ENCODE measurements at regions not wholly inside any gene's neighbourhood (a gene's known extent, or its start where the extent isn't known, plus 50 kb on each side); places are given as distances from the start of the nearest gene placed in this dataset.

DNA sequence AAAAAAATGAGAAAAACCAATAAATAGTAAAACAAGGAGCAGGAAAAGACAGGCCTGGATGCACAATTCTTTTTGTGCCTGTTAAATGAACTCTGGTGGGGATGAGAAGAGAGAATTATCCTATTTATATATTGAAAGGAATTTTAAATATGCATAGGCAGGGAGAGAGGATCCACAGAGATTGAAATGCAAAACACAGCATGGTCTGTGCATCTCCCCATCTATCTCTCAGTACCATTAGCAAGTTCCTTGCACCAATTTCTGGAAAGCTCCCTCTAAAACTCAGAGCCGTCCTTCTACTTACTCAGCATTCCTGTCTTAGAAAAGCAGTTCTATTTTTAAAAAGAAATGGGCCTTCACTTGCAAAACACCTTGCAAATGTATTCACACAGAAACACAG, 502.3 kb upstream of the KLHL29 start:
- DNase-seq: no peak

DNA sequence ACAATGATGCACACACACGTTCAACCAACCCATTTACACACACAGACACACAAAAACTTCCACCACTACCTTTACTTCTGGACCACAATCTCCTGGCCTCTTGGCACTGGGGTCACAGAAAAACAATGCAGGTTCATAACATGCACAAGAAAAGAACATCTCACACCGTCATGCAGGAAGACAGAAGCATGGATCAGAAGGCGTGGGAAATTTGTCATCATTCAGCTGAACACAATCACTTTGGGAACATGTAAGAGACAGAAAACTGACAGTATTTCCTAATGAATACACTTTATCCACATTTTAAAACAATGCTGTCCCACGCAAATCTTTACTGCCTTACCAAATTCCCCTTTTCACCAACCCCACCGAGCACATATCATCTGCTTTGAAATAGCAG, 501.9 kb upstream of the KLHL29 start:
- no peak for DNase-seq

DNA sequence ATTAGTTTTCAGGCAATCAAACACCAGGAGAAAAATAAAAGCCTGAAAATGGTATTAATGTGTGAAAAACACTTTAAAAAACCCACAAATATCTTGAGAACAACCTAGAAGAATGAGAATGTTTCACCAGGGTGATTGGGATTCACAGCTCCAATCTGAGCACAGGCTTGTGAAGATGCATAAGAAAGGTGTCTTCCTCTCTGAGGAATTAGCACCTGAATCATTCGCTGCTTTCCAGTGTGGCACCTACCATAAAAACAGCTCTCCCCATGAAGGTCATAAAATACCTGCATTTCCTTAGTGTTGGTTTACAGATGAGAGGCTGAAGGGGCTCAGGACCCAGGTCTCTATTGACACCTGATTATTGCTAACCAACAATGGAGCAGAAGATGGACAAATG, 499.7 kb upstream of the KLHL29 start:
- DNase-seq: no peak

DNA sequence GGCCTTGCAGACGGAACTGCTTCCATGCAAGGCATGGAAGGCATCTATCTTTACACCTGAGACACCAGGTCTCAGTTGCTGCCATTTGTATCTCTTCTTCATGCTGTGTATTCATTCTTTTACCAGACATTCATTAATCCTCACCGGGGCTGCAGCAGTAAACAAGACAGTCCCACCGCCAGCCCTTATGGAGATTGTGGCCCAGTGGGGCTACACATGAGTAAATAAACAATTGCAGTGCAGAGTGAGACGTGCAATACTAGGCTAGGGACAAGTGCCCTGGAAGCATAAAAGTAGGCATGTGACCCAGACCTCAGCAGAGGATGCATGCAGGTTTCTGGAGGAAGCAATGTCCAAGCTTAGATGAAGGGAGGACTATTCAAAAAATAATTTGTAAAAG, 497.6 kb upstream of the KLHL29 start:
- no peak for DNase-seq

DNA sequence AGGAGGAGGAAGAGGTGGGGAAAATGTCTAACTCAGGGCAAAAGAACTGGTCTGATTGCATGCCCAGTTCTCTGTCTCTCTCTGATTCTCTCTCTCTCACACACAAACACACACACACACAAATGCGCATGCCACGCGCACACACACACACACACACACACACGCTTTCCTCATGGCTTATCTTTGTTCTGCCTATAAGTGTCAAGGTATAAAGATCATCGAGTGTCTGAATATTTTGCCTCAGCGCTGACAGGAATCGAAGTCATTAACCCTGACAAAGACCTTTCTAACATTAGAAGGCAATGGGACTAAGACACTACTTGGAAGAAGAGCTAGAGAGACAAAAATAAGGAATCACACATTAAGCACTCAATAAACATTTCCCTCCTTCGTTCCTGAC, 497.1 kb upstream of the KLHL29 start:
- no peak for DNase-seq

DNA sequence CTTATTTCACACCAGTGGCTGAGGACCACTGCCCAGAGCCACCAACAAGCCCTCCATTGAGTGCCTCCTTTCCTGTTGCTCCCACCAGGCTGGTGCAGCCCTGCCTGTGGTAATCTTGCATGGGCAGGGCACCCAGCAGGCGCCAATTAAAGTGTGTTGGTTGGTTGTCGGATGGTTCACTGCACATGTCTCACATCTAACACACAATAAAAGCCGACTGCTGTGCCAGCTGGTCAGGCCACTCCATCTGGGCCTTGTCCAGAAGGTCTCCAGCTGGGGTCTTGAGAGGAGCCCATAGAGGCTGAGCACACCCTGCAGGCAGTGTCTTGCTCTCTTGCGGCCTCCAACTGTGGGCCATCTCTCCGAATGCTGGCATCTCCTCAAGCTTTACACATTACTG, 494.8 kb upstream of the KLHL29 start:
- DNase-seq: no peak

DNA sequence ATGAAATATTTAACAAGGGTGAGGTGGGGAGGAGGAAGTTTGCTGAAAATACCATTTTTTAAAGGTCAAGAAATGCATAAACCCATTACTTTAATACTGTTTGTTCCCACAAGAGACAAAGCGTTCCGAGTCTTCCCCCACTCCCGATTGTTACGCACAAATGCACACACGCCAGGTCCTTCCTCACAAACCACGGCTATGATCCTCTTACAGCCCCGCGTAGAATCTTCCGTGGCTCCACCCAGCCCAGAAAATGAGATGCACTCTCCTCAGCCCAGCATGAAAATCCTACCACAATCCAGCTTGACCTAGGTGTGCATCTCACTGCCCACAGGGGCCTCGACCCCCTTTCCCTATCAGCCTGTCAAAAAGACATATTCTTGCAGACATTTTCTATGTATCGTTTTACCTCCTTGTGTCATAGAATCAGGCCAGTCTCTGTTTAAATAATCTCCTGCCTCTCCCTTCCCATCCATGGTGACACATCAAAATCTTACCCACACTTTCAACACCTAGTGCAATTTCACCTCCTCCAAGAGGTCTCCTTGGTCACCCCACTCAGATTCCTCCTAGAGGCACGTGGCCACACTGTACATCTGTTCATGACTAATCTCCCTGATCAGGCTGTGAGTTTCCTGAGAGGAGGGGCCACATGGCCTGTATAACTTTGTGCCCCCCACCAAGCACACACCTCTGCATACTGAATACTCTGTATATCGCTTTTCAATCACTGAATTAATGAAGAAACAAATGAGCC, 491.0 kb upstream of the KLHL29 start:
- no peak for DNase-seq

DNA sequence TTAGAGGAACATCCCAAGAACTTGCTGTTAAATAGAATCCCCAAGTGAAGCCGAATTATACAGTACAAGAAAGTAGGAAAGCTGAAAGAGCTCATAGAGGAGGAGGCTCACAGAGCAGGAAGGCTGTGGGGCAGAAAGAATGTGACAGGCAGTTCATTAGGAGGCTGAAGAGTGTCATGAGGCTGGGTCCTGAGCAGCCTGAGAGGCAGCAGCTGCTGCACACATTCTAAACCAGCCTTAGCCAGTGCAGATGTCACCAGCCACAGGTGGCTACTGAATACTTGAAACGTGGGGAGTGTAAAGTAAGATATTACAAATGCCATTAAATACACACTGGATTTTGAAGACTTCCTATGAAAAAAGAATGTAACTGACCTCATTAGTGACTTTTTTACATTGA, 490.2 kb upstream of the KLHL29 start:
- DNase-seq: no peak

DNA sequence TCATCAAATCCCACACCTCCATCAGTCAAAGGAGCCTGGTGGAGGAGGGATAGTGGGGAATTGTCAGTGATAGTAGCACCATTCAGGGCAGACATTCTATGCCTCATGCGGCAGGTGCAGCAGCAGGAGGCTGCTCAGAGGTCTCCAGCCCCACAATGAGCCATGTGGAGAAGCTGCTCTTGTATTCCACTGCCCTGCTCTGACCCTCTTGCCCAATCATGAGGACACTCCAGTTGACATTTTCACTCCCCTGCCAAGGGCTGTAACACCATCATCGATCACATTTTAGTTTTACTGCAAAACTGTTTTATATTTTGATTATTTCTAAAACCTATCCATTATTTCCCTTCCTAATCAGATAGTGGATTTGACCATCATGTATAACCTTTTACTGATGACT, 487.6 kb upstream of the KLHL29 start:
- DNase-seq: no peak

DNA sequence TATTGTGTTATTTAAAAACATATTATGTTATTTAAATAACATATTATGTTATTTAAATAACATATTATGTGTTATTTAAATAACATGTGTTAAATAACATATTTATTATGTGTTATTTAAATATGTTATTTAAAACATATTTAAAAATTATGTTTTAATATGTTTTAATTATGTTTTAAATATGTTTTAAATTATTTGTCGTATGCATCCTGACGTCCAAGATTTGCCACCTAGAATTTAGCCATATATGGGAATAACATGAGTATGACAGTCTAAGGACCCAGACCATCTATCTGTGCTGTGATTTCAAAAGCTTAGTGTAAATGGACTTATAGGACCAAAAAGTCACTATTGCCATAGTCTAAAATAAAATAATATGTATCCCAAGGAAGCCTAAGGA, 484.3 kb upstream of the KLHL29 start:
- DNase-seq: no peak

DNA sequence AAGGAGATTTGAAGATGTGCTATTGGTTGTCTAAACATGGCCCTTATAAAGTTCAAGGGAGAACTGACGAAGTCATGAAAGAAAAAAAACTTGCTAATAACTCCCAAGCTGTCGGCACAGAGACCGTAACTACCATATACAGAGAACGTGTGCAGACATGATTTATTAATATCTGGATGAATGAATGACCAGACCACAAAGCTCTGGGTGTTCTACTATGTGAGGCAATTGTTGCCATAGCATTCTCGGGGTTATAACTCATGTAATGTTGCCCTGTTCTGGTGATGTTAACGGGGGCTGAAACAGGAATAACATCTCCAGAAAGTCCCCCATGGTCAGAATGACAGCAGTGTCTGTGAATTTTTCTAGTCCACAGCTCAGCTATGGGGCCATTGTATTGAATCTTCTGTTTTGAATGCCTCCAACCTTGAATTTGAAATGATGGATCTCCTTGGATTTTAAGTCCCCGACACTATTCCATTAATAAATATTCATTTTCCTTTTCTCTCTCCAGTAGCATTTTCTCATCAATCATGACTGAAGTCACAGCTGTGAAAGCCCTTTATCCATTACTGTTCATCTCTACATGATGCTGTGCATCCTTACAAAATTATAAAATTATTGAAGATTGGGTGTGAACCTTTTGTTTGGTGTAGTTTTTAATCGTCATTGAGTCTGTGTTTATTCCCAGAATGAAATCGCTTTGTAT, 483.4 kb upstream of the KLHL29 start:
- no peak for DNase-seq

DNA sequence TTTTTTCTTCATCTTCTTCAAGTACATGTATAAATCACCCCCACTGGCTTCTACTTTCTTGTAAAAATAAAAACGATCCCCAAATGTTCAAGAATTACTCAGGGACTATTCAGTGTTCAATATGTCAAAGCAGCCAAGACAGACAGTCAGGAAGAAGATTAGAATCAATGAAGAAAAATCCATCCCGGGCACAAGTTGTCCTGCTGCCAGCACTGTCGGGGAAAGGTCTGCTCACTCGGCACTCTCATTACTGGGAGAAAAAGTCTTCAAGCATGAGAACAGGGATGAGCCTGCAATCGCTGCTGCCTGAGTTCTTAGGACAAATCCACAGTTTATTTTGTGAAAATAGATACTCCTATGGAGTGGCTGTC, 482.8 kb upstream of the KLHL29 start:
- no peak for DNase-seq

DNA sequence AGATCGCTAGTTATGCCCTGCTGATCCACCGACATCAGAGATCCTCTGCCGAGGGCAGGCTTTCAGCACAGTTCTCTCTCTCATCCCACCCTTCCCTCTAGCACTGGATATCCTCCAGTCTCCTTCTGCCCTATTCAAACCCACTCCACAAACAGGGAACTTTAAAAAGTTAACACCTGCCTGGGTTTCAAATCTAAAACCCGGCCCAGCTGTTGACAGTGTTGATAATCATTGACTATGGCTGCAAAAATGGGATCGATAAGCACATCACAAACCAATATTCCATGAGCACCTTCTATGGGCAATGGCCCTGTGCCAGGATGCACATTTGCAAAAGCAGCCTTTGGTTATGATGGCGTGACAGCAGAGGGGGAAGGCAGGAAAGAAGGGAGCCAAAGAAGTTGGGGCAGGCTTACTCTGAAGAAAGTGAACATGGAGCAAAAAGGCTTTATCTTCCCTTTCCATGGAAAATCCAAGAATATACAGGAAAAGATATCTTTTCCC, 482.3 kb upstream of the KLHL29 start:
- no peak for DNase-seq

DNA sequence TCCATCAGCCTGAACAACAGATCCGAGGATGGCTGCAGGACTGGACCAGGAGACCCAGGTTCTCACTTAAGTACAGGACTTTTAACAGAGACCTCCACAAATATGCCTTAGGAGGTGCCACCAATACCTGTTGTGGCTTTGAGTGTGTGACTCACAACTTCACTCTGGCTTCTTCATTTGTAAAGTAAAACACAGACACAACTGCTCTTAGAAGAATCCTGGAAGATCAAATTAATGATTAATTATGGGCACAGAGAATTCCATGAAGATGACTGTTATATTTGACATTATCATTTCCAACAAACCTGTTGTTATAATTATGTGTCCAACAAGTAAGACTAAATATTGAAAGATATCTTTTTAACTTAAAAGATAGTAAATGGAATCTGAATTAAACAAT, 481.4 kb upstream of the KLHL29 start:
- DNase-seq: no peak

DNA sequence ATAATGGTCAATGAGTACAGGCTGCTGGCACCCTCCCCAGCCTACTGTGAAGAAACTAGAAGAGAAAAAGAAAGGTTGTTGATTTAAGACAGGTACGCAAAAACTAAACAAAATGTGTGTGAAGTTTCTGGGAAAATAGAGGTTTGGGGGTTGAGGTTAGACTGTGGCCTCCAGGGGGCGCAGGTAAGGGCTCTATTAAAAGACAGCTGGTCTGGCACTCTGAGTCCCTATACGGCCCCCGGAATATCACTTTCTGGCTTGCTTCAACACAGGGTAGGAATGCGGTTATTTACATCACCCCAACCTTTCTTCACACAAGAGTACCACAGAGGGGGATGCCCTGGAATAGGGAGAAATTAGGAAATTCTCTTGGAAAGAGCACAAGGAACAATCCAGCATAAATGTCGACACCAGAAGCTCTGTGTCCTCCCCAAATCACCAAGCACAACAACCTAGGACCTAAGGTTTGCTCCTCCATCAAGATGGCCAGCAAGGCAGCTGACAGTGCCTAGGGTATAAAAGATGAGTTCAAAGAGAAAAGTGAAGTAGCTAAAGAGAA, 480.8 kb upstream of the KLHL29 start:
- peak; percentile 27 to 28 for DNase-seq

DNA sequence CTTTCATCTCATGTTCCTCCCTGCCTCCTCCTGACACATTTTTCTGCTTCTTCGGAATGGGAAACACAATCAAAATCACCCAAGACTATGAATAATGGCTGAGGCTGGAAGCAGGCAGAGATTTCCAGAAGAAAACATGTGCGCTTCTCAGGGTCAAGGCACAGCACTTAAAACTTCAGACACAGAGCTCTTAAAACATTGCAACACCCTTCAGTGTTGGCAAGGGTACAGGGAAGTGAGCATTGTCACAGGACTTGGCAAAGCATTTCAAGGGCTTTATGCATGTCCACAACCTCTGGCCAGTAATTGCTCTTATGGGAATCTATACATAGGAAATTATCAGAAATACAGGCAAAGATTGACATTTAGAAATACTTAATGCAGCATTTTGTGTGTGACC, 477.6 kb upstream of the KLHL29 start:
- no peak for DNase-seq

DNA sequence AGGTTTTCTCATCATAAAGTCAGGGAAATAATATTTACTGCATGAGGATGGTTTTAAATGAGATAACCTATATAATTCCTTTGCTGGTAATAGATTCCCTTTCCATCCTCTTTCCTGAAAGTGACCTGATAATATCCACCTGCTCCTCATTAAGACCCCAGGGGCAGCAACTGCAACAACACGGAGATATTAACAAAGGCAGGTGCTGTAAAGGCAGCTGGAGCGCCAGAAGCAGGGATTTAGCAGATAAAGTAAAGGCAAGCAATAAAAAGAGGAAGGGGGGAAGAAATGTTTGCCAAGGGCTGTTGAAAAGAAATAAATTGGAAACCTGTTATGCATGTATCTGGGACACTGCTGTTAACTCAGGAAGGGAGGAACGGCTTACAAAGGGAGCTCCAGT, 472.6 kb upstream of the KLHL29 start:
- no peak for DNase-seq

DNA sequence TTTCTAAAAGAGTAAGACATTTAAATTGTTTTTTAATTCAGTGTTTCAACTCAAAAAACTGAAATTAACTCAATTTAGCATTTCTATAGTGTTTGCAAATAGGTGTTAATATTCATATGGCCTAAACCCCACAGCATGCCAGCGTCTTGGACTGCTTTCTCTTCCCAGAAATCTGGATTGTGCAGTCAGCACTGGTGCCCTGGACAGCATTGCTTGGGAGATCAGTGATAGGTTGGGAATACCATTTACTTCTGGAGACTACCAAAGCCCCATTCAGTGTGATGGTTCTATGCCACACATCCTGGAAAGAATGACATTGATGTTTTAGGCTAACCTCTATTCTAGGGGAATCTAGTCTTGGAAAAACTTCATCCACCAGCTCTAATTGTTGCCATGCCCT, 455.0 kb upstream of the KLHL29 start:
- no peak for DNase-seq

DNA sequence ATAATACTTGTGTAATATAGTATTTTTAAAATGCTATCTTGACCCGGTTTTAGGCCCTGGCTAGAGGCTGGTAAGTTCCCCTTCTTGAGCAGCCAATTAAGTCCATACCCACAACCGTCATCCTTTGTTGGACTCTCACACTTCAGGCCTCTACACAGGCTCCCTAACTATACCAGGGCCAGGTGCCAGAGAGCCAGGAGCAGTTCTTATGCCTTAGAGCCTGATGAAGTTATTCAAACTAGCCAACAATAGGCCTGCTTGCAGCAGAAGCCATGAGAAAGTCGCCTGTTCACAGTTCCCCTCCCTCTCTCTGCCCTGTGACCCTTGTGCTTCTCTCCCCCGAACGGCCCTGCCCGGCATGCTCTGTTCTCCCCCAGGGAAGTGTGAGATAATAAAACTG, 454.2 kb upstream of the KLHL29 start:
- no peak for DNase-seq

DNA sequence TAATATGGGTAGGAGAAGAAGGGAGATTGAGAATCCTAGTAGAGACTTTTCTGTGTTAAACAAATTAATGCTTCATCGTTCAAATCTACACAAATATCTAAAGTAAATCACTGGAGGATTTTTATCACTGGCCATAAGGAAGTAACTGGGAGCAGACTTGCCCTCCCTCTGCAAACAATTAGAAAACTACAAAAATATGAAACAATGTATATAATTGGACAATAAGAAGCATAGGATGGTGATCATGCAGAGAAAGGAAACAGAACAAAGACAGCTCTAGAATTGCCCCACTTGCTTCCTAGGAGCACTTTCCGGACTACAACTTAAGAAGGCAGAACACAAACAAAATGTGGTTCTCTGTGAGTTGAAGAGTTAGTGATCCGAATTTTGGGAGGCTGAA, 452.7 kb upstream of the KLHL29 start:
- DNase-seq: no peak

DNA sequence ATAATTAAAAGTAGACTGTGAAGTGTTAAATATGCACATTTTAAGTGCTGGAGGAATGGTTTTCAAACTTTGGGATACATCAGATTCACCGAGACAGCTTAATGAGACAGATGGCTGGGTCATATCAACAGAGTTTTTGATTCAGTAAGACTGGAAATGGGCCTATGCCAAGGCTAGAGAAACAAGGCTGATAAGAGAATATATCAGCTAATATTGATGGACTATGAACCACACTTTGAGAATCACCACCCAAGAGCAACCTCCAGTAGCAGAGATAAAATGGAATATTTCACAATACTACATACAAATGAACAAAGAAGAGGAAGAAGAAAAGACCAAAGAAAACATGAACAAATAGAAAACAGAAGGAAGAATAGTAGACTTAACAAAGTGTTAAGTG, 450.2 kb upstream of the KLHL29 start:
- DNase-seq: no peak

DNA sequence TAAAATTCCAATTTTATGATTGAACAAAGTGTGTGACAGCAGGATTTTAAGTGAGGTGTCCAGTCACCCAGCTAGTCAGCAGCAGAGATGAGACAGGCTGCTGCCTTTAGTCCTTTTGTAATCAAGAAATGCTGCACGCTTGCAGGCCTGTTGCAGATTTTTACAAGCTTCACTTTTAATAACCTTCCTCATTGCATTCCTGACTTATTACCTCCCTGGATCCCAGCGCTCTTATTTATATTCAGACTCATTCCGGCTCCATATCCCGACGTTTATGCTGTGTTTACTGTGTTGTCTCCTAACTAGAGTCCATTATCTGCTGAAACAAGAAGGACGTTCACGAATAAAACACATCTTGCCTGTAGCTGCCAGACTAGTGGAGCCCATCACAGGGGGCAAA, 442.5 kb upstream of the KLHL29 start:
- DNase-seq: no peak

DNA sequence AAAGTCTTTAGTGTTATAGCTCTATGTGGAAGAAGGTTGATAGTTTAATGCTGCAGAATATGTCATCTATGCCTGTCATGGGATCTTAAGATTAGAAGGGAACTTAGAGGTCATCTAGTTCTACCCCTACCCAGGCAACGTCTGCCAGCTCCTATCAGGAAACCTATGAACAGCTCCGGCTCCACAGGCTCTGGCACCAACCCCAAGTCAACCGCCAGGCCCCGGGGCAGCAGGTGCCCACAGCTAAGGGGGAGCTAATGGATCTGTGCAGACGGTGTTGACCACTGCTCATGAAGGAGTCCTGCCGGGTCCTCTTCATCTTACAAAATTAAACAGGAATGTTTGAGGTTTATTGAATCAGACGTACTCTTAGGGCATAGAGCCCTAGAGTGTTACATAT, 440.8 kb upstream of the KLHL29 start:
- DNase-seq: no peak

DNA sequence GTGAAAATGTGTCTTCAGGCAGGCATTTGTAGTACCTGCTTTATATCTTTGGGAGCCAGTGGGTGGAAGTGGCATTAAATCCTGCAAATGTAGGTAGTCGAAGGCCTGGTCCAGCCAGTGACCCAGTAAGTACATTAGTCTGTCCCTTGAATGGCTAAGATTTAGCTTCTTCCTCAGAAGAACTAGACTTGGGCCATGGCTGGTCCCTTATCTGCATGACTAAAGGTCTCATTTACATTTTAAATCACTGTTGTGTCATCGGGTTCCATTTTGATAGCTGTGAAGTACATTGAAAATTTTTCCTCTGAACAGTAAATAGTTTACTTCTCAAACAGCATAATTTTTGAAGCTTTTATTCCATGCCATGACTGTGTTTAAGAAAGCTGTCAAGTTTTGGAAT, 438.4 kb upstream of the KLHL29 start:
- DNase-seq: no peak

DNA sequence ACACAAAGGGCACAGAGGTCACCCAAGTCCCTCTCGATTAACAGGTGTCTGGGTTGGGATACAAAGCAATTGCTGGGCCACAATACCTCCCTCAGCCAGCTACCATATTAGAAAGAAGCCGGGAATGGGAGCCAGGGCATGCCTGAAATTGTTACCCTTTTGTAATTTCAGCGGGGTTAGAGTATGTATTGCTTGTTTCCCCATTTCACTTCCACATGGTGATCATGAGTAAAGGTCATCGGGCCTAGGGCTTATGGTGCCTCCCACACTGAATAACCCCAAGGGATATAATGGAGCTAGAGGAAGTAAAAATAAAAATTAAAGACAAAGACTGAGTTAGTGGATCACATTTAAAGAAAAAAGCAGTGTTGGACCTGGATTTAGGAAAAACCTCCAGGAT, 437.2 kb upstream of the KLHL29 start:
- DNase-seq: no peak
